MM.1S (cell line): ENCODE measurements at regions not wholly inside any gene's neighbourhood (a gene's known extent, or its start where the extent isn't known, plus 50 kb on each side); places are given as distances from the start of the nearest gene placed in this dataset.
"Not testable (repeated sequence)": the region's sequence is repeated elsewhere in the genome, so short reads cannot be mapped to it uniquely, and the experiment has no call there.

Experiments
- DNase-seq: peaks from one replicate; pipeline ENCODE4 v3.0.0-alpha.2; 2015
- H2AFZ ChIP-seq: fragments of 300-600 bp; sonication (generic); 2 replicates; pipeline ENCODE4 v1.6.0; 2016; ENCODE audit warnings: antibody characterized with exemption, low read length
- H3F3A ChIP-seq: fragments of 300-600 bp; sonication (generic); 2 replicates; pipeline ENCODE4 v1.6.1; 2016; ENCODE audit warnings: mild to moderate bottlenecking, antibody characterized with exemption, low read length, moderate library complexity, mixed read lengths; ENCODE audit not compliant: insufficient read depth
- H3K27ac ChIP-seq: fragments of 300-600 bp; sonication (generic); 2 replicates; pipeline ENCODE4 v1.5.1; 2016; ENCODE audit warnings: mild to moderate bottlenecking, low read length
- H3K27me3 ChIP-seq: fragments of 300-600 bp; sonication (generic); replicated peaks from 2 replicates; pipeline ENCODE4 v1.6.0; 2016; ENCODE audit warnings: low read length; ENCODE audit not compliant: insufficient read depth
- H3K36me3 ChIP-seq: fragments of 300-600 bp; sonication (generic); replicated peaks from 2 replicates; pipeline ENCODE4 v1.6.1; 2016; ENCODE audit warnings: mild to moderate bottlenecking, low read length, mixed read lengths; ENCODE audit not compliant: insufficient read depth
- H3K4me1 ChIP-seq: fragments of 300-600 bp; sonication (generic); 2 replicates; pipeline ENCODE4 v1.6.1; 2016; ENCODE audit warnings: low read length, mixed read lengths
- H3K4me2 ChIP-seq: fragments of 300-600 bp; sonication (generic); 2 replicates; pipeline ENCODE4 v1.6.0; 2016; ENCODE audit warnings: low read depth, low read length
- H3K4me3 ChIP-seq: fragments of 300-600 bp; sonication (generic); 2 replicates; pipeline ENCODE4 v1.5.1; 2016; ENCODE audit warnings: low read length, mixed read lengths
- H3K79me2 ChIP-seq: fragments of 300-600 bp; sonication (generic); 2 replicates; pipeline ENCODE4 v1.6.1; 2016; ENCODE audit warnings: mixed run types, low read length, mixed read lengths
- H3K9ac ChIP-seq: fragments of 300-600 bp; sonication (generic); 2 replicates; pipeline ENCODE4 v1.6.1; 2016; ENCODE audit warnings: low read length, mixed read lengths
- H3K9me2 ChIP-seq: fragments of 300-600 bp; sonication (generic); replicated peaks from 2 replicates; pipeline ENCODE4 v1.6.1; 2016; ENCODE audit warnings: mild to moderate bottlenecking, low read length, mixed read lengths; ENCODE audit not compliant: insufficient read depth
- H3K9me3 ChIP-seq: fragments of 300-600 bp; sonication (generic); replicated peaks from 2 replicates; pipeline ENCODE4 v1.6.1; 2016; ENCODE audit warnings: mild to moderate bottlenecking, low read length, mixed read lengths; ENCODE audit not compliant: insufficient read depth
- H4K20me1 ChIP-seq: fragments of 300-600 bp; sonication (generic); 2 replicates; pipeline ENCODE4 v1.6.1; 2016; ENCODE audit warnings: mild to moderate bottlenecking, low read length, moderate library complexity, mixed read lengths; ENCODE audit not compliant: insufficient read depth
- EZH2 ChIP-seq: fragments of 300-600 bp; sonication (generic); optimal IDR thresholded peaks from 2 replicates; pipeline ENCODE3; 2017; ENCODE audit warnings: low read depth, mild to moderate bottlenecking, antibody characterized with exemption, low read length, mixed read lengths
- EZH2phosphoT487 ChIP-seq: fragments of 300-600 bp; sonication (generic); IDR thresholded peaks from 2 replicates; pipeline ENCODE4 v1.6.1; 2018; ENCODE audit warnings: antibody characterized with exemption, low read length
- TF ChIP-seq, protein P1 (sequence below): fragments of 300-600 bp; sonication (generic); IDR thresholded peaks from 2 replicates; pipeline ENCODE4 v1.5.1; 2016; ENCODE audit warnings: antibody characterized with exemption, low read length, mixed read lengths

DNA sequence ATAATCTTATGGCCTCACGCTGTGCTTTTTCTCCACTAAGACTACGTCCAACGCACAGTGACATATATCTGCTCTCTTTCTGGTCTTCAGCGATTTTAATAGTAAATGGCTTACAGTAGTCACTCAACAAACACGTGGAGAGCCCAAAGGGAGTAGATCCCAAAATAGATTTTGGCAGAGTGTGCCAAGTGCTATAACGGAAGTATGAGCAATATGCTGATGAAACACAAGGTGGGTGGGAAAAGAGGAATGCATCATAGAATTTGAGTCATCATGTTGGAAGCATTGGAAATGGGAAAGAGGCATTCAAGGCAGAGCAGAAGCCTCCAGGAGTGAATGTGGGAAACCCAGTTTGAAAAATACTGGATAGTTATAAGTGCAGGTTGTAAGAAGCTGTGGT lies 129.1 kb upstream of the LDB2 start:
- H4K20me1 ChIP-seq = no peaks in the 10 kb centered on the region
- no peaks in the 10 kb centered on the region for H3K79me2 ChIP-seq
- DNase-seq = no peak
- no peak overlapping the region for H2AFZ ChIP-seq
- no peaks in the 10 kb centered on the region for H3K4me1 ChIP-seq
- no peaks in the 10 kb centered on the region for H3F3A ChIP-seq
- no peaks in the 10 kb centered on the region for H3K9me3 ChIP-seq
- no peak overlapping the region for H3K4me2 ChIP-seq
- no peaks in the 10 kb centered on the region for H3K9me2 ChIP-seq
- H3K4me3 ChIP-seq = no peak overlapping the region
- no peak overlapping the region for H3K9ac ChIP-seq
- H3K36me3 ChIP-seq = no peaks in the 10 kb centered on the region
- no peak overlapping the region for H3K27ac ChIP-seq
- no peaks in the 10 kb centered on the region for H3K27me3 ChIP-seq
- no peak for TF ChIP-seq EZH2phosphoT487

DNA sequence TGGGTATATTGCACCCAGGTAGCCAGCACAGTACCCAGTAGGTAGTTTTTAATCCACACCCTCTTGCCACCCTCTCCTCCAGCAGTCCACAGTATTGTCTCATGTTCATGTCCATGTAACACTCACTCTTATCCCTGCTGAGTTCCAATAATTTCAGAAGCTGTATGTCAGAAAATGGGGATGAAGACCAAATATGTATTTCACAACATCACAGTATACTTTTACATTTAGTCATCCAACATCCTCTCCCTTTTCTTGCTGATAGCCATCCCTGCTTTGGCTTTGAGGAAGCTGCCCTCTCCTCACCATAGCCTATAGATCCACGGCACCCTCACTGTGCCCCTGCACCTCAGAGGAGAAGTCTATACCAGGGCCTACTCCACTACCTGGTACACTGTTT lies 126.0 kb upstream of the LDB2 start:
- TF ChIP-seq, protein P1, sequence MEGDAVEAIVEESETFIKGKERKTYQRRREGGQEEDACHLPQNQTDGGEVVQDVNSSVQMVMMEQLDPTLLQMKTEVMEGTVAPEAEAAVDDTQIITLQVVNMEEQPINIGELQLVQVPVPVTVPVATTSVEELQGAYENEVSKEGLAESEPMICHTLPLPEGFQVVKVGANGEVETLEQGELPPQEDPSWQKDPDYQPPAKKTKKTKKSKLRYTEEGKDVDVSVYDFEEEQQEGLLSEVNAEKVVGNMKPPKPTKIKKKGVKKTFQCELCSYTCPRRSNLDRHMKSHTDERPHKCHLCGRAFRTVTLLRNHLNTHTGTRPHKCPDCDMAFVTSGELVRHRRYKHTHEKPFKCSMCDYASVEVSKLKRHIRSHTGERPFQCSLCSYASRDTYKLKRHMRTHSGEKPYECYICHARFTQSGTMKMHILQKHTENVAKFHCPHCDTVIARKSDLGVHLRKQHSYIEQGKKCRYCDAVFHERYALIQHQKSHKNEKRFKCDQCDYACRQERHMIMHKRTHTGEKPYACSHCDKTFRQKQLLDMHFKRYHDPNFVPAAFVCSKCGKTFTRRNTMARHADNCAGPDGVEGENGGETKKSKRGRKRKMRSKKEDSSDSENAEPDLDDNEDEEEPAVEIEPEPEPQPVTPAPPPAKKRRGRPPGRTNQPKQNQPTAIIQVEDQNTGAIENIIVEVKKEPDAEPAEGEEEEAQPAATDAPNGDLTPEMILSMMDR = no peak
- TF ChIP-seq EZH2 (no peak), EZH2phosphoT487 (no peak)
- H3K9ac ChIP-seq = no peak overlapping the region
- H3K27ac ChIP-seq = no peak overlapping the region
- H3K4me2 ChIP-seq = no peak overlapping the region
- no peaks in the 10 kb centered on the region for H3K27me3 ChIP-seq
- no peaks in the 10 kb centered on the region for H3K4me1 ChIP-seq
- H3K9me2 ChIP-seq = no peaks in the 10 kb centered on the region
- H3K79me2 ChIP-seq = no peaks in the 10 kb centered on the region
- H2AFZ ChIP-seq = no peak overlapping the region
- H3K4me3 ChIP-seq = no peak overlapping the region
- no peaks in the 10 kb centered on the region for H3K9me3 ChIP-seq
- no peaks in the 10 kb centered on the region for H4K20me1 ChIP-seq
- H3K36me3 ChIP-seq = no peaks in the 10 kb centered on the region
- no peak for DNase-seq
- no peaks in the 10 kb centered on the region for H3F3A ChIP-seq

DNA sequence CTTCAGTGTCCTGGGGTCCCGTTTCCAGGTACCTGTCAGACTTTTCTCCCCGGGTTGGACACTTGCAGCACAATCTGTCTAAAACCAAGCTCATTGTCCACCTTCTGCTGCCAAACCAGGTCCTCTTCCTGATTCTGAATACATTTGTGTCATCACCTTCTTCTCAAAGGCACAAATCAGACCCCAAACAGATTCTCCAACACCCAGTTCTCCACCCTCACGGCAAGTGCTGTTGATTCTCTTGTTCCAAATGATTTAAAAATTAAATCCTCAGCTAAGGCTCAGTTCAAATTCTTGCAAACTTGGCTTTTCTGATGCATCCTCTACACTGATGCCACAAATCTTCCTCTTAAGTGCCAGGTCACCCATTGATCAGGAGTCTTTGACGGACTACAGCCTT lies 122.5 kb upstream of the LDB2 start:
- H3K9me3 ChIP-seq = no peaks in the 10 kb centered on the region
- DNase-seq = no peak
- TF ChIP-seq EZH2 (no peak), EZH2phosphoT487 (no peak)
- TF ChIP-seq, protein P1 = no peak
- no peaks in the 10 kb centered on the region for H3F3A ChIP-seq
- no peaks in the 10 kb centered on the region for H3K4me1 ChIP-seq
- H3K9ac ChIP-seq = no peak overlapping the region
- H3K4me2 ChIP-seq = no peak overlapping the region
- H3K27ac ChIP-seq = no peak overlapping the region
- H3K27me3 ChIP-seq = no peaks in the 10 kb centered on the region
- no peaks in the 10 kb centered on the region for H3K36me3 ChIP-seq
- no peaks in the 10 kb centered on the region for H3K9me2 ChIP-seq
- no peak overlapping the region for H2AFZ ChIP-seq
- H3K79me2 ChIP-seq = no peaks in the 10 kb centered on the region
- H3K4me3 ChIP-seq = no peak overlapping the region
- no peaks in the 10 kb centered on the region for H4K20me1 ChIP-seq

DNA sequence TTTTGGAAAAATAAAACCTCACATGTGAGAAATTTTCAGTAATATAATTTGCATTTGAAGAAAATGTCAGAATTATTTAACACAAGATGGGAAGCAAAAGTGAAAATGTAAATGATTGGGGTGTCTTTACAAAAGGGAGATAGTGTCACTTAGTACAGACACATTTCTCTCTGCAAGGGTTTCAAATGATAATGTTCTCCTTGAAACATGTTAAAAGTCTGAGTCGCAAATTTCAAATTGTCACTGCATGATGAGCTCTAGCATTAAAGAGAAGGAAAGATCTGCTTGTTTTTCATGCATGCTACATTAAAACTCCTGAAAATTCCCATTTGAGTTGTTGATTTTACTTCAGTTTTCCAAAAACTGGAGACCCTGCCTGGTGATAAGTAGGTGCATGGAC lies 122.0 kb upstream of the LDB2 start:
- Histone ChIP-seq H3K9ac (no peak overlapping the region), H2AFZ (no peak overlapping the region), H3K79me2 (no peaks in the 10 kb centered on the region), H3K9me2 (no peaks in the 10 kb centered on the region), H3K27ac (no peak overlapping the region), H3K36me3 (no peaks in the 10 kb centered on the region), H3F3A (no peaks in the 10 kb centered on the region), H3K9me3 (no peaks in the 10 kb centered on the region), H3K27me3 (no peaks in the 10 kb centered on the region), H3K4me3 (no peak overlapping the region), H3K4me2 (no peak overlapping the region), H3K4me1 (no peaks in the 10 kb centered on the region), H4K20me1 (no peaks in the 10 kb centered on the region)
- TF ChIP-seq, protein P1 = no peak
- TF ChIP-seq EZH2 (no peak), EZH2phosphoT487 (no peak)
- DNase-seq = no peak

DNA sequence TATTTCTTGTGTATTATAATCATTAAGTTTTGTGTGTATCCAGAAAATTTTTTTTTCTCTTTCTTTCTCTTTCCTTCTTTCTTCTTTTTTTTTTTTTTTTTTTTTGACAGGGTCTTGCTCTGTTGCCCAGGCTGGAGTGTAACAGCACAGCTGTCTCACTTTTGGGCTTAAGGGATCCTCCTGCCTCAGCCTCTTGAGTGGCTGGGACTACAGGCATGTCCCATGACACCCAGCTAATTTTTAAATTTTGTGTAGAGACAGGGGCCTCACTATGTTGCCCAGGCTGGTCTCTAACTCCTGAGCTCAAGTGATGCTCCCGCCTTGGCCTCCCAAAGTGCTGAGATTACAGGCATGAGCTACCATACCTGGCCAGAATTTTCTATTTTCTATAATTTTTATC lies 120.2 kb upstream of the LDB2 start:
- H2AFZ ChIP-seq, H3K4me3 ChIP-seq, H3K27me3 ChIP-seq, H3K36me3 ChIP-seq, H3K79me2 ChIP-seq, H3K27ac ChIP-seq, H3K9ac ChIP-seq, H3K4me2 ChIP-seq, DNase-seq, H3K9me2 ChIP-seq, H3K4me1 ChIP-seq, H3K9me3 ChIP-seq, H4K20me1 ChIP-seq, H3F3A ChIP-seq: not testable (repeated sequence)
